Psoas muscle (tissue), 7 donors: ENCODE measurements at regions not wholly inside any gene's neighbourhood (a gene's known extent, or its start where the extent isn't known, plus 50 kb on each side); places are given as distances from the start of the nearest gene placed in this dataset.

Source experiments
- ATAC-seq, 4 donors: fragments of 200-7000 bp; cut with Tn5 transposase; one replicate each; pipeline ENCODE4 v1.9.1; 2020; ENCODE audit warnings: moderate library complexity in 3 of 4, mild to moderate bottlenecking in 2 of 4
- DNase-seq, 2 donors: peaks; one replicate each; pipeline ENCODE4 v3.0.0-alpha.2; 2020
- H3K27ac ChIP-seq: fragments of 200-600 bp; one replicate; pipeline ENCODE4 v1.8.0; 2022
- H3K27me3 ChIP-seq, 3 donors: fragments of 200-600 bp in 1 of 3; one replicate each; pipeline versions ENCODE4 v1.6.1 to v1.8.0; 2013 to 2022; ENCODE audit warnings: low read length in 2 of 3, mild to moderate bottlenecking in 2 of 3, moderate library complexity in 1 of 3; ENCODE audit not compliant: insufficient read depth in 3 of 3
- H3K36me3 ChIP-seq, 2 donors: fragments of 200-600 bp in 1 of 2; one replicate each; pipeline versions ENCODE4 v1.6.1 to v1.8.0; 2013 to 2022; ENCODE audit warnings: low read depth in 1 of 2, mild to moderate bottlenecking in 1 of 2, moderate library complexity in 1 of 2; ENCODE audit not compliant: insufficient read depth in 1 of 2
- H3K4me1 ChIP-seq: fragments of 200-600 bp; one replicate; pipeline ENCODE4 v1.8.0; 2022
- H3K4me3 ChIP-seq: fragments of 200-600 bp; one replicate; pipeline ENCODE4 v1.8.0; 2022; ENCODE audit warnings: mild to moderate bottlenecking
- H3K9me3 ChIP-seq: fragments of 200-600 bp; one replicate; pipeline ENCODE4 v1.8.0; 2022
- WGBS, 3 donors: extraction: QIAGEN DNeasy Blood & Tissue Kit; methylation state at CpG; one replicate each; pipeline versions ENCODE4 v1.1.6 to v1.1.7; 2013; 5-methylcytosine and 5-hydroxymethylcytosine counted together
- intact Hi-C, 2 donors: fragments of 100-400 bp; cut with DNase I; formaldehyde crosslinking; loops; one replicate each; pipeline versions ENCODE4 v1.11.0 to v1.14.2; 2022
- TF ChIP-seq, protein P1 (sequence below): fragments of 200-600 bp; IDR thresholded peaks from one replicate; pipeline ENCODE4 v1.8.0; 2022; ENCODE audit warnings: antibody characterized with exemption
- donor health status: healthy with polysubstance abuse.
- donor health status: DM: no; HTN: no; CAD: no; lungs with moderate emphysema.
- donor health status: Bipolar disorder and iron deficiency.
- donor health status: healthy.
- donor health status: DM: yes; HTN: yes; CAD: no.
- donor health status: DM: no; HTN: no; CAD: no.
- donor health status: DM: yes; HTN: yes; CAD: no.

DNA sequence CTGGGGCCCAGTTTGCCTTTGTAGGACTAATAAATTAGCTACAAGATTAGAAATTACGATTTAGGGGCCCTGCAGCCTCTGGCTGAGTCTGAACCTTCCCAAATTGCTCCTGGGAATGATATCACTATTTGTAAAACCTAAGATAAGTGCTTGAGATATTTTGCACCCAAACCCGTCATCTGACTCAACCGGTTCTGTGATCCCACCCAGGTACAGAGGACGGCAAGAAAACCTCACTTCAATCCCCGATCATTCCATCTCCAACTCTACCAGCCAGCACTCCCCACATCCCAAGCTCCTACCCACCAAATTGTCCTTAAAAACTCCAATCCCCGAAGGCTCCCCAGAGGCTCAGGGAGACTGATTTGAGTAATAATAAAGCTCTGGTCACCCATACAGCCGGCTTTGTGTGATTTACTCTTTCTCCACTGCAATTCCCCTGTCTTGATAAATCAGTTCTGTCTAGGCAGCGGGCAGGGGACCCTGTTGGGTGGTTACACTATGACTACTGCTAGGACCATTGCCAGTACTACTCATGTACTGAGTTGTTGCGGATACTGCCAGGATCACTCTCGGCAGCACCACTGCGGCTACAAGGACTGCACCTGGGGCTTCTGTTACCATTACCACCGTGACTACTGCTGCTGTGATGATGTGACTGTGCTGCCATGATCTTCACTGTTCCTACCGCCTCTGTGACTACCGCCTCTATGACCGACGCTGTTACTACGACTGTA lies 73.1 kb downstream of the IRF8 start:
- H3K4me1 ChIP-seq, result no peaks in the 10 kb centered on the region
- DNase-seq (no peak), ATAC-seq (no peak)
- H3K36me3 ChIP-seq, result no peaks in the 10 kb centered on the region
- no peak overlapping the region for H3K4me3 ChIP-seq
- TF ChIP-seq, protein P1, sequence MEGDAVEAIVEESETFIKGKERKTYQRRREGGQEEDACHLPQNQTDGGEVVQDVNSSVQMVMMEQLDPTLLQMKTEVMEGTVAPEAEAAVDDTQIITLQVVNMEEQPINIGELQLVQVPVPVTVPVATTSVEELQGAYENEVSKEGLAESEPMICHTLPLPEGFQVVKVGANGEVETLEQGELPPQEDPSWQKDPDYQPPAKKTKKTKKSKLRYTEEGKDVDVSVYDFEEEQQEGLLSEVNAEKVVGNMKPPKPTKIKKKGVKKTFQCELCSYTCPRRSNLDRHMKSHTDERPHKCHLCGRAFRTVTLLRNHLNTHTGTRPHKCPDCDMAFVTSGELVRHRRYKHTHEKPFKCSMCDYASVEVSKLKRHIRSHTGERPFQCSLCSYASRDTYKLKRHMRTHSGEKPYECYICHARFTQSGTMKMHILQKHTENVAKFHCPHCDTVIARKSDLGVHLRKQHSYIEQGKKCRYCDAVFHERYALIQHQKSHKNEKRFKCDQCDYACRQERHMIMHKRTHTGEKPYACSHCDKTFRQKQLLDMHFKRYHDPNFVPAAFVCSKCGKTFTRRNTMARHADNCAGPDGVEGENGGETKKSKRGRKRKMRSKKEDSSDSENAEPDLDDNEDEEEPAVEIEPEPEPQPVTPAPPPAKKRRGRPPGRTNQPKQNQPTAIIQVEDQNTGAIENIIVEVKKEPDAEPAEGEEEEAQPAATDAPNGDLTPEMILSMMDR, result no peak
- intact Hi-C loops, result no loop called here
- H3K9me3 ChIP-seq, result no peaks in the 10 kb centered on the region
- H3K27ac ChIP-seq, result no peak overlapping the region
- peaks cover 0 to 2% (median 1%) of the 10 kb centered on the region in 3 donors for H3K27me3 ChIP-seq
- 87 to 89% (median 88%) methylated on average over 17 of the region's 17 CpGs for WGBS, 3 donors

DNA sequence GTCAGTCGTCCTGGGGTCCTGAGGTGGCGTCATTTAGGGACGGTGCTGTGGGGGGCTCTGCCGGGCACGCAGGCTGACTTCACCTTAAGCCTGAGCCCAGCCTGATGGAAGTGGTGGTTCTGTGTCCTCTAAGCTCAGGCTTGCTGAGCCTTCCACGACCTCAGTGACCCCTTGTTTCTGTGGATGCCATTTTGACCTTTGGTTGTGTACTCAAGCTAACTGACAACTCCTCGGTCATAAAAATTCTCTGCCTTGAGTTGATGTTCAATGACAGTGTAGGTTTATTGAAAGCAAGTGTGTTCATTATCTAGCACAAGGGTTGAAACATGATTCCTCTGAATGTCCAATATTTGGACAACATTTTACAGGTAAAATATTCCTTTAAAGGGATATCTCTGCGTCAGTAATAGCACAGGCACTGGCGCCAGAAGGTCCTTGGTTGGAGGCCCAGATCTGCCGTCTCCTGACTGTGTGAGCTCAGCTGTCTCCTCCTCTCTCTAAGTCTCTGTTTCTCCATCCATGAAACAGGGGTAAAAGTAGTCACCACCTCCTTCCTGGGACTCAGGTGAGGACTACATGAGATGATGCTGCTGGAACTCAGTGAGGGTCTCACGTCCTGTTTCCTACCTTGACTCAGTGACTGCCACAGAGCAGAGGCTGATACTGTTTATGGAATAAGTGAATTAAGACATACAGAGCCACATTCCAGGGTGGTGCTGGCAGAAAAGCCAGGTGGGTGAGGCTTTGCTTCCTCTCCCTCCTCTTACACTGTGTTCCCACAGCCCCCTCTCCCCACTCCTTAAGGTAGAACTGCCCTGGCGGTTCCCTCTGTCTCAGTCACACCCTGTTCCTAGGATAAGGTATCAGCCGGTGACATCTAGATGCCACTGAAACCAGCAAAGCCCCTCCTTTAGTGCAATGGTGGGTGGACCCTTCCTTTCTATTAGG lies 75.7 kb downstream of the IRF8 start:
- 58 to 70% (median 66%) methylated on average over 13 of the region's 13 CpGs for WGBS, 3 donors
- ATAC-seq, result no peak

DNA sequence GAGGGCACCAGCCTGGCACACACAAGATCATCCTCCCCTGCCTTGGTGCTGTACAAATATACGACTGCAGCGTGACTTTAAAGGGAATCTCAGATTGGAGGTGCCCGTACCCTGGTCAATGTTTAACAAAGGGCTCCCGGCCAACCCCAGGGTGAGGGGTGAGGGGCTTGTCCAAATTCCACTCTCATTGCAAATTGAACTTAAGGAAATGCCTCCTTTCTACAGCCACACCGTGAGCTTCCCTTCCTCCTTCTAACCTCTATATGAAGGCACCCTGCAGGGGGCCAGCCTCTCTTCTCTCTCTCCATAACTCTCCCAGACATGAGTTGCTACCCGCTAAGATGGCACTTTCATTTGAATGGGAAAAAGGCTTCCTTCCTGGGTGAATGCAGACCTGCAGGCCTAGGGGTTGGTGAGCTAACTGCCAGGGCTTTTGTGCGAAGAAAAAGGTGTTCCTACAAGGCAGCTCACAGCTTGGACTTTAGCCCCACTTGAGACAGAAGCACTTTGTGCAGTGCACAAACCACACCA lies 76.6 kb downstream of the IRF8 start:
- Histone ChIP-seq H3K9me3 (no peaks in the 10 kb centered on the region), H3K36me3 (no peaks in the 10 kb centered on the region), H3K27me3 (peaks cover 0 to 13% (median 5%) of the 10 kb centered on the region in 3 donors), H3K4me1 (no peaks in the 10 kb centered on the region), H3K27ac (no peak overlapping the region), H3K4me3 (no peak overlapping the region)
- ATAC-seq (no peak), DNase-seq (no peak)
- TF ChIP-seq, protein P1, result no peak
- intact Hi-C loops, result no loop called here
- 68 to 77% (median 72%) methylated on average over 7 of the region's 7 CpGs for WGBS, 3 donors

More for the DNA sequence above, 75.7 kb downstream of the IRF8 start:
- H3K27ac ChIP-seq, result no peak overlapping the region
- H3K9me3 ChIP-seq, result no peaks in the 10 kb centered on the region
- TF ChIP-seq, protein P1, result no peak
- no peaks in the 10 kb centered on the region for H3K4me1 ChIP-seq
- intact Hi-C loops, result no loop called here
- H3K27me3 ChIP-seq, result peaks cover 0 to 13% (median 5%) of the 10 kb centered on the region in 3 donors
- H3K36me3 ChIP-seq, result no peaks in the 10 kb centered on the region
- no peak overlapping the region for H3K4me3 ChIP-seq
- DNase-seq, result no peak

GRCh38 chr16:85978291-85978775 lies 79.4 kb downstream of the IRF8 start:
- WGBS, 3 donors, result 56 to 65% (median 57%) methylated on average over 22 of the region's 22 CpGs
- Histone ChIP-seq H3K27ac (no peak overlapping the region), H3K9me3 (no peaks in the 10 kb centered on the region), H3K36me3 (no peaks in the 10 kb centered on the region), H3K4me1 (no peaks in the 10 kb centered on the region), H3K4me3 (no peak overlapping the region), H3K27me3 (peaks cover 0 to 16% (median 10%) of the 10 kb centered on the region in 3 donors)
- ATAC-seq, result no peak
- intact Hi-C loops, result no loop called here
- TF ChIP-seq, protein P1, result no peak
- DNase-seq, result peak in 1 of 2 donors; percentile 27
